Keratinocyte (primary cell): ENCODE measurements at regions not wholly inside any gene's neighbourhood (a gene's known extent, or its start where the extent isn't known, plus 50 kb on each side); places are given as distances from the start of the nearest gene placed in this dataset.

Experiments
- DNase-seq: peaks from one replicate; pipeline ENCODE4 v3.0.0-alpha.2; 2011; ENCODE audit warnings: low read depth, missing footprints, low spot score
- FAIRE-seq: peaks from 2 replicates; lab custom pipeline; 2011; peaks lifted over from hg19 to GRCh38; lab: Jason Lieb, UNC
- H2AFZ ChIP-seq: 2 replicates; pipeline ENCODE4 v1.6.0; 2012; ENCODE audit warnings: low read length, control low read depth, inconsistent platforms; ENCODE audit not compliant: control insufficient read depth
- H3K27ac ChIP-seq: 2 replicates; pipeline ENCODE4 v1.5.1; 2011; ENCODE audit warnings: low read length; ENCODE audit not compliant: control insufficient read depth, insufficient read depth
- H3K27me3 ChIP-seq: 3 replicates; pipeline ENCODE4 v1.6.0; 2011; ENCODE audit warnings: low read length; ENCODE audit not compliant: control insufficient read depth, insufficient read depth; ENCODE audit errors: extremely low read depth
- H3K36me3 ChIP-seq, 2 experiments: 2 replicates in 1 of 2; 3 replicates in 1 of 2; pipeline ENCODE4 v1.5.1; 2011; ENCODE audit warnings: low read length in 2 of 2, mild to moderate bottlenecking in 1 of 2; ENCODE audit not compliant: control insufficient read depth in 2 of 2, insufficient read depth in 2 of 2; ENCODE audit errors: extremely low read depth in 1 of 2
- H3K4me1 ChIP-seq: 3 replicates; pipeline ENCODE4 v1.5.1; 2011; ENCODE audit warnings: low read length; ENCODE audit not compliant: control insufficient read depth, insufficient read depth; ENCODE audit errors: extremely low read depth
- H3K4me2 ChIP-seq: 3 replicates; pipeline ENCODE4 v1.6.0; 2011; ENCODE audit warnings: low read depth, low read length; ENCODE audit not compliant: control insufficient read depth, insufficient read depth; ENCODE audit errors: extremely low read depth
- H3K4me3 ChIP-seq, 3 experiments: fragments of 200-600 bp in 1 of 3; sonication (generic) in 1 of 3; 2 replicates in 2 of 3; 3 replicates in 1 of 3; pipeline ENCODE4 v1.5.1; 2011 to 2016; ENCODE audit warnings: low read length in 3 of 3, mild to moderate bottlenecking in 3 of 3, control low read depth in 2 of 3, inconsistent platforms in 1 of 3, low read depth in 1 of 3, mixed read lengths in 1 of 3, mixed run types in 1 of 3, moderate library complexity in 1 of 3; ENCODE audit not compliant: control insufficient read depth in 2 of 3, insufficient read depth in 2 of 3; ENCODE audit errors: extremely low read depth in 1 of 3
- H3K79me2 ChIP-seq: 2 replicates; pipeline ENCODE4 v1.6.0; 2012; ENCODE audit warnings: low read length; ENCODE audit not compliant: control insufficient read depth, insufficient read depth
- H3K9ac ChIP-seq: 3 replicates; pipeline ENCODE4 v1.6.0; 2011; ENCODE audit warnings: low read length; ENCODE audit not compliant: control insufficient read depth, insufficient read depth; ENCODE audit errors: extremely low read depth
- H3K9me1 ChIP-seq: 3 replicates; pipeline ENCODE4 v1.6.0; 2011; ENCODE audit warnings: low read length; ENCODE audit not compliant: control insufficient read depth, insufficient read depth; ENCODE audit errors: extremely low read depth
- H3K9me3 ChIP-seq: 2 replicates; pipeline ENCODE4 v1.5.1; 2012; ENCODE audit warnings: low read depth, low read length; ENCODE audit not compliant: control insufficient read depth
- H4K20me1 ChIP-seq: 3 replicates; pipeline ENCODE4 v1.6.0; 2011; ENCODE audit warnings: low read length; ENCODE audit not compliant: control insufficient read depth, insufficient read depth; ENCODE audit errors: extremely low read depth
- EZH2 ChIP-seq: IDR thresholded peaks from one replicate; pipeline ENCODE4 v1.6.1; 2012; ENCODE audit warnings: inconsistent platforms, mild to moderate bottlenecking, low read length, moderate library complexity
- dilution Hi-C: fragments of 300-500 bp; cut with MboI; formaldehyde crosslinking; loops from one replicate; pipeline ENCODE4 v1.7.0; 2020; ENCODE audit warnings: low sequenced_read_pairs; ENCODE audit not compliant: extremely low pct_ligation_motif_present
- TF ChIP-seq, protein P1 (sequence below), 3 experiments: IDR thresholded peaks in 1 of 3; conservative IDR thresholded peaks in 1 of 3; optimal IDR thresholded peaks in 1 of 3; 2 replicates in 2 of 3; 3 replicates in 1 of 3; pipeline versions ENCODE3 to v1.5.1; 2011; ENCODE audit warnings: low read length in 3 of 3, mild to moderate bottlenecking in 3 of 3, moderate library complexity in 2 of 3, control low read depth in 1 of 3, inconsistent platforms in 1 of 3; ENCODE audit not compliant: insufficient read depth in 2 of 3; ENCODE audit errors: extremely low read depth in 1 of 3

DNA sequence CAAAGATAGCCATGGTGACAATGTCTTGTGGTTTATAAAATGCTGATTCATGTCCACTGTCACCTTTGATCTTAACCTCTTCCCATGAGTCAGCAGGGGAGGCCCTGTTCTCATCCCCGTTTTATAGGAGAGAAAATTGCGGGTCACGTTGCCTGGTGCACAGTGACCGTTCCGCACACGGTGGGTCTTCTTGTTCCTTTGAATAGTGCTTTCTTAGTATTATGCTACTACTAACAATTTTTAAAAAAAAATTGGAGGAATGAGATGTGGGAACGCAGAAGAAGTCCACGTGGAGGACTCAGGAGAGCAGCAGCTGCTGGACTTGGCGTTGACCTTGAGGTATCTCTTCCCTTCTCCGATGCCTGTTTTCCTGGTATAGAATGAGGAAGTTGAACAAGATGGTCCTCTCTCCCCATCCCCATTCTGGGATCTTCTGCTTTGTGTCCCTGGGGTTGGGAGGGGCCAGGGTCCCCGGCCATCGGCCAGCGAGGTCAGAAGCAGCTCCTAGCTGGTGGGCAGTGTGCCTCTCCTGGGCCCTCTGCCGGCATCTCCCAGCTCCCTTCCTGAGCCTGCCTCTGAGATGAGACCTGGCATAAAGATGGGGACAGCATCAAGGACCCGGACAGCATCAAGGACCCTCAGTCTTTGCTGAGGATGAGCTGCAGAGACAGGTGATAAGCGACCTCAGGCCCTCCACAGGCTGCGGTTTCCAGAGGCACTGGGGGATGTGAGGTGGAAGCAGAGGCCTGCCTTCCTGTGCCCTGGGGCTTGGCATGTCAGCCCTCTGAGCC is 143.9 kb downstream of the C9orf50 start:
- no peak overlapping the region for H2AFZ ChIP-seq
- TF ChIP-seq, protein P1, sequence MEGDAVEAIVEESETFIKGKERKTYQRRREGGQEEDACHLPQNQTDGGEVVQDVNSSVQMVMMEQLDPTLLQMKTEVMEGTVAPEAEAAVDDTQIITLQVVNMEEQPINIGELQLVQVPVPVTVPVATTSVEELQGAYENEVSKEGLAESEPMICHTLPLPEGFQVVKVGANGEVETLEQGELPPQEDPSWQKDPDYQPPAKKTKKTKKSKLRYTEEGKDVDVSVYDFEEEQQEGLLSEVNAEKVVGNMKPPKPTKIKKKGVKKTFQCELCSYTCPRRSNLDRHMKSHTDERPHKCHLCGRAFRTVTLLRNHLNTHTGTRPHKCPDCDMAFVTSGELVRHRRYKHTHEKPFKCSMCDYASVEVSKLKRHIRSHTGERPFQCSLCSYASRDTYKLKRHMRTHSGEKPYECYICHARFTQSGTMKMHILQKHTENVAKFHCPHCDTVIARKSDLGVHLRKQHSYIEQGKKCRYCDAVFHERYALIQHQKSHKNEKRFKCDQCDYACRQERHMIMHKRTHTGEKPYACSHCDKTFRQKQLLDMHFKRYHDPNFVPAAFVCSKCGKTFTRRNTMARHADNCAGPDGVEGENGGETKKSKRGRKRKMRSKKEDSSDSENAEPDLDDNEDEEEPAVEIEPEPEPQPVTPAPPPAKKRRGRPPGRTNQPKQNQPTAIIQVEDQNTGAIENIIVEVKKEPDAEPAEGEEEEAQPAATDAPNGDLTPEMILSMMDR (optimal IDR thresholded peaks at IDR 0.05 in 1 of 3, IDR thresholded peaks at IDR 0.05 in 1 of 3, conservative IDR thresholded peaks at IDR 0.05 in 1 of 3; ENCODE audit: extremely low read depth in 1 of 3, insufficient read depth in 2 of 3, low read length in 3 of 3) = no peak
- TF ChIP-seq EZH2 = no peak
- peaks cover 4% of the 10 kb centered on the region for H3K9me3 ChIP-seq
- dilution Hi-C loops = no loop called here
- no peaks in the 10 kb centered on the region for H3K79me2 ChIP-seq
- H4K20me1 ChIP-seq = no peaks in the 10 kb centered on the region
- H3K27ac ChIP-seq = no peak overlapping the region
- no peak overlapping the region for H3K4me2 ChIP-seq
- H3K27me3 ChIP-seq = no peaks in the 10 kb centered on the region
- FAIRE-seq = no peak
- H3K9me1 ChIP-seq = no peaks in the 10 kb centered on the region
- no peak overlapping the region for H3K4me3 ChIP-seq
- peaks cover 11% of the 10 kb centered on the region for H3K4me1 ChIP-seq
- H3K9ac ChIP-seq = no peak overlapping the region
- no peak for DNase-seq
- no peaks in the 10 kb centered on the region for H3K36me3 ChIP-seq

- Histone ChIP-seq H3K27ac (no peak overlapping the region), H3K9me1 (no peaks in the 10 kb centered on the region), H3K4me3 (no peak overlapping the region), H4K20me1 (no peaks in the 10 kb centered on the region), H3K36me3 (no peaks in the 10 kb centered on the region), H2AFZ (no peak overlapping the region), H3K9me3 (peaks cover 4% of the 10 kb centered on the region), H3K4me2 (no peak overlapping the region), H3K79me2 (no peaks in the 10 kb centered on the region), H3K4me1 (peaks cover 6% of the 10 kb centered on the region), H3K9ac (no peak overlapping the region), H3K27me3 (no peaks in the 10 kb centered on the region)
- FAIRE-seq (no peak), DNase-seq (no peak)
- TF ChIP-seq EZH2 = no peak
- TF ChIP-seq, protein P1 (optimal IDR thresholded peaks at IDR 0.05 in 1 of 3, IDR thresholded peaks at IDR 0.05 in 1 of 3, conservative IDR thresholded peaks at IDR 0.05 in 1 of 3; ENCODE audit: extremely low read depth in 1 of 3, insufficient read depth in 2 of 3, low read length in 3 of 3) = no peak
- dilution Hi-C loops = no loop called here
Observed at GRCh38 chr9:129474740-129475404, 146.0 kb downstream of the C9orf50 start.
